Mesendoderm (in vitro differentiated cells): ENCODE measurements at regions not wholly inside any gene's neighbourhood (a gene's known extent, or its start where the extent isn't known, plus 50 kb on each side); places are given as distances from the start of the nearest gene placed in this dataset.
A peak's percentile ranks its signal among the peaks of the same experiment; 100 is the strongest.

Source experiments
- DNase-seq: peaks from one replicate; pipeline ENCODE4 v3.0.0; 2013
- H2AK5ac ChIP-seq: 2 replicates; pipeline ENCODE4 v1.6.1; 2013; ENCODE audit warnings: low read length, inconsistent platforms
- H2BK120ac ChIP-seq: 2 replicates; pipeline ENCODE4 v1.6.1; 2013; ENCODE audit warnings: low read depth, mild to moderate bottlenecking, low read length, moderate library complexity, mixed read lengths
- H2BK15ac ChIP-seq: replicated peaks from 2 replicates; pipeline ENCODE4 v1.6.1; 2013; ENCODE audit warnings: low read depth, mild to moderate bottlenecking, moderate library complexity
- H2BK5ac ChIP-seq: 2 replicates; pipeline ENCODE4 v1.6.1; 2013; ENCODE audit warnings: low read length, inconsistent platforms
- H3K18ac ChIP-seq: 2 replicates; pipeline ENCODE4 v1.6.1; 2013; ENCODE audit warnings: mild to moderate bottlenecking, low read length, mixed read lengths
- H3K23ac ChIP-seq: one replicate; pipeline ENCODE4 v1.6.1; 2013; ENCODE audit warnings: low read length
- H3K27ac ChIP-seq: 2 replicates; pipeline ENCODE4 v1.5.1; 2013; ENCODE audit warnings: low read depth, mild to moderate bottlenecking, inconsistent platforms, low read length, moderate library complexity
- H3K27me3 ChIP-seq: 2 replicates; pipeline ENCODE4 v1.6.1; 2013; ENCODE audit warnings: low read length, control low read depth, mild to moderate bottlenecking, inconsistent platforms; ENCODE audit not compliant: insufficient read depth, poor library complexity
- H3K36me3 ChIP-seq: 2 replicates; pipeline ENCODE4 v1.6.1; 2013; ENCODE audit warnings: low read length, inconsistent platforms; ENCODE audit not compliant: control insufficient read depth, insufficient read depth
- H3K4ac ChIP-seq: one replicate; pipeline ENCODE4 v1.6.1; 2013; ENCODE audit warnings: low read depth, mild to moderate bottlenecking, low read length, moderate library complexity
- H3K4me1 ChIP-seq: 2 replicates; pipeline ENCODE4 v1.6.1; 2013; ENCODE audit warnings: low read depth, low read length, inconsistent platforms; ENCODE audit not compliant: control insufficient read depth
- H3K4me2 ChIP-seq: 2 replicates; pipeline ENCODE4 v1.6.1; 2013; ENCODE audit warnings: low read length
- H3K4me3 ChIP-seq: 2 replicates; pipeline ENCODE4 v1.5.1; 2013; ENCODE audit warnings: mild to moderate bottlenecking, low read length
- H3K56ac ChIP-seq: one replicate; pipeline ENCODE4 v1.6.1; 2013; ENCODE audit warnings: low read length
- H3K79me1 ChIP-seq: 2 replicates; pipeline ENCODE4 v1.6.1; 2013; ENCODE audit warnings: low read length, inconsistent platforms
- H3K79me2 ChIP-seq: 2 replicates; pipeline ENCODE4 v1.6.1; 2013; ENCODE audit warnings: mild to moderate bottlenecking, low read length; ENCODE audit not compliant: control insufficient read depth, insufficient read depth
- H3K9ac ChIP-seq: 2 replicates; pipeline ENCODE4 v1.6.1; 2013; ENCODE audit warnings: low read length, inconsistent platforms
- H4K5ac ChIP-seq: one replicate; pipeline ENCODE4 v1.6.1; 2013; ENCODE audit warnings: low read length
- H4K8ac ChIP-seq: one replicate; pipeline ENCODE4 v1.6.1; 2013; ENCODE audit warnings: low read depth, mild to moderate bottlenecking, control low read depth, low read length, moderate library complexity
- WGBS: extraction: QIAGEN DNeasy Blood & Tissue Kit; methylation state at CpG from one replicate; pipeline ENCODE4 v1.1.7; 2013; ENCODE audit warnings: low lambda C conversion rate, missing lambda C conversion rate; ENCODE audit not compliant: insufficient coverage; ENCODE audit errors: extremely low coverage; 5-methylcytosine and 5-hydroxymethylcytosine counted together

- H3K27me3 ChIP-seq = no peaks in the 10 kb centered on the region
- H3K79me1 ChIP-seq = no peaks in the 10 kb centered on the region
- H2AK5ac ChIP-seq = no peak overlapping the region
- no peak overlapping the region for H3K56ac ChIP-seq
- no CpG with 5 or more reads among the region's 4 CpGs for WGBS
- H3K9ac ChIP-seq = no peak overlapping the region
- H2BK5ac ChIP-seq = no peak overlapping the region
- no peak overlapping the region for H4K5ac ChIP-seq
- H4K8ac ChIP-seq = no peak overlapping the region
- H3K79me2 ChIP-seq = no peaks in the 10 kb centered on the region
- no peaks in the 10 kb centered on the region for H3K36me3 ChIP-seq
- H3K4me1 ChIP-seq = no peaks in the 10 kb centered on the region
- H3K4me2 ChIP-seq = no peak overlapping the region
- no peak for DNase-seq
- no peak overlapping the region for H2BK15ac ChIP-seq
- no peak overlapping the region for H3K4me3 ChIP-seq
- no peak overlapping the region for H2BK120ac ChIP-seq
- no peak overlapping the region for H3K18ac ChIP-seq
- H3K23ac ChIP-seq = no peak overlapping the region
- H3K27ac ChIP-seq = no peak overlapping the region
- no peak overlapping the region for H3K4ac ChIP-seq
Measured at GRCh38 chr7:41096917-41097316, 606.0 kb downstream of the INHBA start.

GRCh38 chr7:41093141-41093540 is 609.7 kb downstream of the INHBA start:
- Histone ChIP-seq H3K9ac (no peak overlapping the region), H4K8ac (no peak overlapping the region), H3K18ac (peak overlapping the region; percentile 87), H4K5ac (no peak overlapping the region), H2BK120ac (peak overlapping the region; percentile 61), H3K79me2 (no peaks in the 10 kb centered on the region), H3K4ac (no peak overlapping the region), H3K79me1 (no peaks in the 10 kb centered on the region), H3K27ac (no peak overlapping the region), H3K56ac (no peak overlapping the region), H3K4me2 (no peak overlapping the region), H2BK15ac (peak overlapping the region; percentile 57), H2AK5ac (no peak overlapping the region), H2BK5ac (no peak overlapping the region), H3K27me3 (no peaks in the 10 kb centered on the region), H3K4me3 (no peak overlapping the region), H3K4me1 (no peaks in the 10 kb centered on the region), H3K23ac (no peak overlapping the region), H3K36me3 (no peaks in the 10 kb centered on the region)
- no CpG with 5 or more reads among the region's 3 CpGs for WGBS
- DNase-seq = no peak

GRCh38 chr7:41085244-41085643 is 617.6 kb downstream of the INHBA start:
- no peaks in the 10 kb centered on the region for H3K4me1 ChIP-seq
- no peaks in the 10 kb centered on the region for H3K36me3 ChIP-seq
- no peak overlapping the region for H4K8ac ChIP-seq
- H3K56ac ChIP-seq = no peak overlapping the region
- H3K18ac ChIP-seq = no peak overlapping the region
- H3K9ac ChIP-seq = no peak overlapping the region
- H3K23ac ChIP-seq = no peak overlapping the region
- no peak overlapping the region for H4K5ac ChIP-seq
- H2BK120ac ChIP-seq = no peak overlapping the region
- no peak overlapping the region for H2BK5ac ChIP-seq
- no peaks in the 10 kb centered on the region for H3K79me2 ChIP-seq
- H2BK15ac ChIP-seq = no peak overlapping the region
- H3K27me3 ChIP-seq = no peaks in the 10 kb centered on the region
- H3K4me3 ChIP-seq = no peak overlapping the region
- no peak overlapping the region for H3K4me2 ChIP-seq
- H3K79me1 ChIP-seq = no peaks in the 10 kb centered on the region
- DNase-seq = no peak
- H3K27ac ChIP-seq = no peak overlapping the region
- H3K4ac ChIP-seq = no peak overlapping the region
- WGBS = no CpG with 5 or more reads among the region's 2 CpGs
- H2AK5ac ChIP-seq = no peak overlapping the region

- Histone ChIP-seq H3K4me3 (no peak overlapping the region), H2BK15ac (no peak overlapping the region), H3K79me2 (no peaks in the 10 kb centered on the region), H2BK5ac (no peak overlapping the region), H4K5ac (no peak overlapping the region), H3K36me3 (no peaks in the 10 kb centered on the region), H3K27me3 (no peaks in the 10 kb centered on the region), H3K56ac (no peak overlapping the region), H3K4me1 (no peaks in the 10 kb centered on the region), H2BK120ac (no peak overlapping the region), H4K8ac (no peak overlapping the region), H3K27ac (no peak overlapping the region), H3K9ac (no peak overlapping the region), H3K4ac (no peak overlapping the region), H3K79me1 (no peaks in the 10 kb centered on the region), H3K4me2 (no peak overlapping the region), H2AK5ac (no peak overlapping the region), H3K18ac (no peak overlapping the region), H3K23ac (no peak overlapping the region)
- no peak for DNase-seq
- no CpG with 5 or more reads among the region's 2 CpGs for whole genome bisulfite sequencing
Measured at GRCh38 chr7:41084381-41084780, 618.5 kb downstream of the INHBA start.

- Histone ChIP-seq H3K4ac (no peak overlapping the region), H3K18ac (no peak overlapping the region), H4K5ac (no peak overlapping the region), H3K23ac (no peak overlapping the region), H3K36me3 (no peaks in the 10 kb centered on the region), H3K9ac (no peak overlapping the region), H3K27ac (no peak overlapping the region), H2BK5ac (no peak overlapping the region), H3K4me3 (no peak overlapping the region), H3K4me2 (no peak overlapping the region), H3K27me3 (no peaks in the 10 kb centered on the region), H4K8ac (no peak overlapping the region), H2BK15ac (no peak overlapping the region), H3K79me1 (no peaks in the 10 kb centered on the region), H3K56ac (no peak overlapping the region), H3K4me1 (no peaks in the 10 kb centered on the region), H3K79me2 (no peaks in the 10 kb centered on the region), H2BK120ac (no peak overlapping the region), H2AK5ac (no peak overlapping the region)
- no peak for DNase-seq
- no CpG with 5 or more reads among the region's 3 CpGs for WGBS
Measured at GRCh38 chr7:41069635-41070034, 633.3 kb downstream of the INHBA start.

- DNase-seq = no peak
- H3K4me2 ChIP-seq = no peak overlapping the region
- no peaks in the 10 kb centered on the region for H3K27me3 ChIP-seq
- H4K8ac ChIP-seq = no peak overlapping the region
- no peak overlapping the region for H3K18ac ChIP-seq
- no peak overlapping the region for H3K4me3 ChIP-seq
- H3K27ac ChIP-seq = no peak overlapping the region
- no peak overlapping the region for H3K9ac ChIP-seq
- no peak overlapping the region for H3K23ac ChIP-seq
- H2BK5ac ChIP-seq = no peak overlapping the region
- no peak overlapping the region for H4K5ac ChIP-seq
- no peaks in the 10 kb centered on the region for H3K79me2 ChIP-seq
- no peak overlapping the region for H2BK15ac ChIP-seq
- H2AK5ac ChIP-seq = no peak overlapping the region
- H3K36me3 ChIP-seq = no peaks in the 10 kb centered on the region
- H3K4ac ChIP-seq = no peak overlapping the region
- H2BK120ac ChIP-seq = no peak overlapping the region
- H3K56ac ChIP-seq = no peak overlapping the region
- no CpG with 5 or more reads among the region's 1 CpG for WGBS
- H3K79me1 ChIP-seq = no peaks in the 10 kb centered on the region
- no peaks in the 10 kb centered on the region for H3K4me1 ChIP-seq
Measured at GRCh38 chr7:41067576-41067975, 635.3 kb downstream of the INHBA start.
